HG03135 (cell line): ENCODE measurements at regions not wholly inside any gene's neighbourhood (a gene's known extent, or its start where the extent isn't known, plus 50 kb on each side); places are given as distances from the start of the nearest gene placed in this dataset.

Experiments
- ATAC-seq: cut with Tn5 transposase; IDR thresholded peaks from one replicate; pipeline ENCODE4 v1.9.1; 2021; ENCODE audit warnings: mild to moderate bottlenecking, moderate library complexity; ENCODE audit not compliant: unreplicated experiment

DNA sequence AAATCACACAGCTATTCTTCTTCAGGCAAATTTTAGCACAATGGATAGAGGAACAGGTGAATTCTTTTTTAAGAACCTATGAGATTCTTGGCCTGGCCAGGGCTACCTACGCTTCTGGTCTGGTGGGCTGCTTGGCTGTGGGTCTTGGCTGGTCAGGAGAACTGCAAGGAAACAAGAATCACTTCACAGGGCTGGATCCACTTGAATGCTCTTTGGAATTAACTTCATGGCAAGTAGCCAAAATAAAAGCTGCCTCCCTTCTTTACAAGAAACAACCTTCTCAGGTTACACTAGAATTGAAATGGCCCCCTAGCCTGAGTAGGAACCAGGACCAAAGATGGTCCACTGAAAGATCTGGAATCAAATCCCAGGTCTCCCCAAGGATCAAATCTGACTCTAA lies 519.1 kb downstream of the IQCM start:
- ATAC-seq, result no peak

DNA sequence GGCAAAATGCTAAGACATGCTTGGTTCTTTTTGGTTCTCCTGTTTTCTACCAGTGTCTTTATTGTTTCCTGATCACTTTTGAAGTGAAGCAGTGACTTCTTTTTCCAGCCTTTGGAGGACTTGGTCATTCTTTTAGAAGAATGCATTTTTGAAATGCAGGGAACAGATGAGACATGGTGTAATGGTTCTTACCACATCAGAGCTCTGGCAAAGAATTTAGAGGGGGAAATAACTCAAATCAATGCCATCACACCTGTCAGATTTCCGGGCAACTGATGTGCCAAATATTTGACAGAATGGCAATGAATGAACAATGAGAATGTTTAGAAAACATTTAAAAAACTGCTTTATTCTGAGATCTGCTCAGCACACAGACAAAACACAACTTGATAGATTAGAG lies 519.6 kb downstream of the IQCM start:
- ATAC-seq, result no peak

DNA sequence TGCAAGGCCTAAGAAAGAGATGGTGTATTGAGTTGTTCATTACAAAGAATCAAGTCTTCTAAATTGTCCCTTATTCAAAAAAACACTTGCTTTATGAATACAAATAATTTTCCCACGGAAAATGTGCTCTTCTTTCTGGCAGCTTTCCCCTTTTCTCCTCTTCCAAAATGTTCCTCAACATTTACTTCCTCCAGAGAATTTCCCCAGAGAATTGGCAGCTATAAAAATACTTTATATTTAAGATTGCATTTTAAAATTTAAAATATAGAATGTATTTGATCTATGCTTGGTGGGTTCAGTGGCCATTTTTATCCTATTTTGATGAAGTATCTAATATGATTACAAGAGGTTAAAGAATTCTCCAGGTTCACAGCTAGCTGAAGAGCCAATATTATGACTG lies 521.0 kb downstream of the IQCM start:
- no peak for ATAC-seq

DNA sequence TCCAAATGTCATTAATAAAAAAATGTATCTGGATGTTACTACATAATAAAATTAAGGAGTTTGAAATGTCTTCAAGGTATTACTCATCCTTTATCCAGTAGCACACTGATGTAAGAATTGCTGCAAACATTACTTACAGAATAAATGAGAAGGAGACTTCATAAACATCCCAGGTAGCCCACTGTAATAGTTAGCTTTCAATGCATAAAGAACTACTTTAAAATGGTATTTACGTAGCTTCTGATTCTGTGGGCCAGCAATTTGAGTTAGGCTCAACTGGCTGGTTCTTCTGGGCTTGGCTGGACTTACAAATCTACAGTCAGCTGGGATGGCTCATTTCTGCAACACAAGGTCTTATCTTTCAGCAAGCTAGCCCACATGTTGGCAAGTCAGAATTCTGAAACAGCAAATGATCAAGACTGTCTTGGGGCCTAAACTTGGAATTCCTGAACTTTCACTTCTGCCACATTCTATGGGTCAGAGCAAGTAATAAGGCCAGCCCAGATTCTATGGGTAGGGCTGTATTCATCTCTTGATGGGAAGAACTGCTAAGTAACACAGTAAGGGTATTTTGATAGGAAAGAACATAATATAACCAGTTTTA lies 522.5 kb downstream of the IQCM start:
- ATAC-seq, result no peak

DNA sequence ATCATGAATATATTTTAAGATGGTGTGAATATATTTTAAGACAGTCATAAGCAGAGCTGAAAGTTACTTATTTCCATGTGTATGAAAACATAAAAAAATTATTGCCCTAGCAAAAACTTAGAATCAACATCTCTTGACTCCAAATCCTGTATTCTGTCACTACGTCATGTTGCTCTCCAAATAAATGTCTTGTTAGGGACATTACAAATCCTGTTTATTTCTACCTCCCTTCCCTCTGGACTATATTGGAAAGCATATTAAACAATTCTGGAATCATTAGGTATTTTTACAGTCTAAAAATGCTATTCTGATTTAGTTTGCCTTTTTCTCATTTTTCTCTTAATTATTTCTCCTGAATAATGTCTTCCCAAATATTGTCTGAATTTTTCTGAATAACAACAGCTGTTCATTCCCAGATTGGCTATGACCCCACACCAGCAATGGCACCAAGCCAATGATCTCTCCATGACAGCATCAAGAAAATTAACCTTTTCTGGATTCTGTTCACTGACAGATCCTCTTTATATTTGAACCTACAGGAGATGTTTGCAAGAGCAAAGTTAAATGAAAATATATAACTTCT lies 523.1 kb downstream of the IQCM start:
- no peak for ATAC-seq

DNA sequence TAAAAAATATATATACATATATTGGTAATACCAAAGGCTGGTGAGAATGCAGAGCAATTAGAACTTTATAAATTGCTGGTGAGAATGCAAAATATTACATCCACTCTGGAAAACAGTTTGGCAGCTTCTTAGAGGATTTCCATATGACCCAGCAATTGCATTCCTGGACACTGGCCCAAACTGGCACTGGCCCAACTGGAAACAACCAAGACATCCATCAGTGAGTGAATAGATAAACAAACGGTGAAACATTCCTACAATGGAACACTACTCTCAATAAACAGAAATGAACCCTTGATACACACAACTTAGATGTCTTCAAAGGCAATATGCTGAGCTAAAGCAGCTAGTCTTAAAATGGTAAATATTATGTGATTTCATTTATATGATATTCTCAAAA lies 524.2 kb downstream of the IQCM start:
- ATAC-seq, result no peak

DNA sequence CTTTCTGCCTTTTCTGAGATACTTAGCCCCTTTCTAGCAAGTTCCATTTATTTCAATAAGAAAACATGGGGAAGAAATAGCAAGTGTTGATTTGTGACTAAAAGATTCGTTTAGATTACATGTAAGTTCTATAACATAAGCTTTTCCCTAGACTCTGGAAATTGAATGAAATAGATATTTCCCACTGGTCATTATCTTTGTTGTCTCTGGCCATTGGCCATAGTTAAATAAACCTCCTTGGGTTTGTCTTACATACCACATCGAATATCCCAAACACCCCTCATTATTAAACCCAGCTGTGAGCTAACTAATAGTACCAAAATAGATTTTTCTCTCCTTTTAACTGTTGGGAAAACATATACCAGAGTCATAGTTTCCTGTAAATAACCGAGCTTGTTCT lies 534.8 kb downstream of the IQCM start:
- no peak for ATAC-seq

DNA sequence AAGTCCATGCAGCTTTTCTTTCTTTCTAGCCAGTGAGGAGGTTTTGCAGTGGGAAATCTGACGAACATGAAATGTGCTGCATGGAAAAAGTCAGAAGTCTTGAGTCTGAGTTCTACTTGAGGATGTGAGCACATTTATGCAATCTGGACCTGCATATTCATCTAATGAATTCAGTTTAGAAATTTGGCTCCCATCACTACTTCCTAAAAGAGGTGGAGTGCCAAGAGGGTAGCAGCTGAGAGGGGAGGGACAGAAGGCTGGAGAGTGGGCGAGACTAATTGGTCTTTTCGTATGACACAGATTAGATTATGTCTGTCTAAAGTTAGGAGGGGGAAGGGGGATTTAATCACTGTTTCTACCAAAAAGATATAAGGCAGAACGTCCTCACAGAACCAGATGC lies 535.9 kb downstream of the IQCM start:
- ATAC-seq, result no peak

DNA sequence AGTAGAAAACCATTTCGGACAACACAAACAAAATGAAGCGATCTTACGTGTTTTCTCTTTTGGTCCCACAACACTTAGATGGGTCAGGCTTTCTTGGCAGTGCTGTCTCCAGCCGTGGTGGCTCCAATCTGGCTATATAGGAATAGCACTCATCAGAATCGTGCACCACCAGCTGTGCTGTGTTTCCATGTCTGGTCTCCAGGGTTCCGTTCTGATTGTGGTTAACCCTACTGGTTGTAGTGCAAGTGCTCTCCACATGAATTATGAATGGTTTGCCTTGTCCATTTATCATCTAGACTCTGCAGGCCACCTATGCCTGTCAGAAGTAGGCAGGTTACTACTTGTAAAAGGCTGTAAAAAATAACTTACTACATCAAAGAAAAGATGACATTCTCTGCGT lies 536.3 kb downstream of the IQCM start:
- ATAC-seq, result no peak

DNA sequence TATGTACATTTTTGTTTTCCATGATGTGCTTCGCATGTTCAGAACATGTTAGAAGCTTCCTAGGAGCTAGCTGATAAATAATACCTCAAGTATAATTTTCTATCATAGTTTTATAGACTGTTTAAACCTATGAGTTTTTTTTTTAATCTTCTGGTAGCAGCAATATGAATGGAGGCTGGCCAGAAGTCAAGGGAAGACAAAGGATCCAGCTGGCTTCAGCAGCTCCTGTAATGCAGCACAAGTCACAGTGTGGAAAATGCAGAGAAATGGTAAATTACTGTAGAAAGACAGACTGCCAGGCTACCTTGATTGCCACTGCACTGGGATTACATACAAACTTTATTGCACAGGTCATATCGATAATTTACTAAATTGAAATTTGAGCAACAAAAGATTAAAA lies 537.9 kb downstream of the IQCM start:
- ATAC-seq, result no peak

DNA sequence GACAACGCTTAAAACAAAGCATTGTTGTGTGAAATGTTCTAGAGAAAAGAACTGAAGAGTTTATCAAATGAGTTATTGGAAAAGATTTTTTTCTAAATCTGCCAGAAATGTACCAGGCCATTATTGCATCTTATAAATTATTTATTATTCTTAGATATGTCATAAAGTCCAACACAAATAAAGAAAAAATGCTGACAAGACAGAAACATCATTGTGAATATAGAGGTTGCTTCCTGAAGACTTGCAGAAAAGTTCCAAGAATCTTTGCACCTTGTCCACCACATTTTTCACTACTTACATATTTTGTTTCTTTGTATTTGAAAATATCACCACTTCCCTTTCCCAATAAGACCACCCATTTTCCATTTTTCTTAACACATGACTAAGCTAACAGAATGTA lies 545.8 kb downstream of the IQCM start:
- no peak for ATAC-seq

DNA sequence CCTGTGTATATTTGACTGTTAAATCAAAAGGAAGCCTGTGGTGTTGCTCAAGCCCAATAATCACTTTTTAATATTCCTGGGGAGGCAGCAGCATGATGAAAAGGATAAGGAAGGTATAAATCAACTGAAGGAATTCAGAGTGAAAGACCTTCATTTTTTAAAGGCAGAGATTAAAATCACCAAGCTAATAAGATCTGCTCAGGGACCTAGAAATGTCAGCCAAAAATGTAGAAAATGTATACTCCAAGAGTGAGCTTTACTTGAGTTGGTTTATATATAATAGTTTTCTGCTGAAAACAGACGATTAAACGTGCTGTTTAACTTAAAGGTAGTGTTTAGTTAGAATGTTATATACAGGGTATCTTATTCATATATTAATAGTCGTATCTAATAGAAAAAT lies 549.3 kb downstream of the IQCM start:
- ATAC-seq, result no peak

DNA sequence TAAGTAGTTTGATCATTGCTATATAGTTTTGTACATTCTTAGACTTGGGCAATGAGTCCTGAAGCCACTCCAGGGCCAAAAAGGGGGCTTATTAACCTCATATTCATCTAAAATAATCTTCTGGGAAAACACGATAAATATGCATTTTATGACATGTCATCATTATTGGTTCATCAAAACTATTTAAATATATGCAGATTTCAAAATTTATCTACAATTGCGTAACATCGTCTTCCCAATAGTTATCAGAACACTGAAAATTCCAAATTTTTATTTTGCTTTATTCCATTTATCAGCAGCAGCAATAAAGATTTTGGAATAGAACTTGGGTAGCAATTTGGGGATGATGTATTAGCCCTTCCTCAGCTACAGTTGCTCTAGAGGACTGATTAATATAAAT lies 550.0 kb downstream of the IQCM start:
- no peak for ATAC-seq

DNA sequence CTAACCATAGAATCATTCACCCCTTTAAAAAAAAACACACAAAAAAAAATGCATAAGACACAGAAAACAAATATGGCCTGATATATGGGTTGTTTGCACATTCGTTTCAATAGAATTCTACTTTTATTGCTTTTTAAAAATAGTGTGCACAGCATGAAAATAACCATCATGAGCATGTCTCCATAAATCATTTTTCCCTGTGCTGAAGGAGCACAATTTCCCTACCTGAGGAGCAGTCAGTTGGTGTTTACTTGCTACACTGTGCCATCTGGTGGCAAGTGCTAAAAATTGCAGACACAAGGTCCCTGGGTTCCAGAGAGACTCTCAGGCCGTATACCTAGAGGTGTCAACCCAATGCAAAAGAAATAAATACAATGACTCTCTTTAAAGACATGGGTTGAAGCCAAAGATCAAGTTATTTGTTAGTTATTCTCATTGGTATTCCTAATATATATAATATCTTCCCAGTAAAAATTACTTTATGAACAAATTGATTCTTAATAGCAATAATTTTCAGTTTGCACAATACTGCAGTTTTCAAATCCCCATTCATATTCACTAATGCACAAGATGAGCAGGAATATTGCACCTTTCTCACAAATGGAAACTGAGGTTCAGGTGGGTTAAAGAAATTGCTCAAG lies 551.4 kb downstream of the IQCM start:
- no peak for ATAC-seq

DNA sequence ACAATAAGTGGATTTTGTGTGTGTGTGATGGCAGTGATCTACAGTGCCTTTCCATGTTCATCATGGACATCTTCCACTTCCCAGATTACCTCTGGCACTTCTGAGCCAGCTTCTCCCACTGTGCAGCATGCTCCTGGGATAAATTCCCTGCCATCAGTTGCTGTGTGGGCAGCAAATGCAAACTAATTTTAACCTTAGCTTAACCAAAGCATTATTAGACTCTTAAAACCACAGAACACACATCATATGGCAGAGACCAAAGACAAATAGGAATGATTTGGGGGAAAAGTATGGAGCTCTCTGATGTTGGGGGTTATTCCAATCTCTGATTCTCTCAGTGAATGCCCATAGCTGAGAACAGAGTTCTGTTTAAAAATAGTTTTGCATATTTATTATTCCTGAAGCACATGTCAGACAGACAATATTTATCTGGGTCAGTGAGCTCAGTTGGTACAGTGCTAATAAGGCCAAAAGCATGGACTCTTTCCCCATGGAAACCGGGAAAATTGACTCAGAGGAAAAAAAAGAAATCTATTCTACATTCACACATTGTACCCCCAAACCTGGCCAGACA lies 567.4 kb downstream of the IQCM start:
- ATAC-seq, result no peak

DNA sequence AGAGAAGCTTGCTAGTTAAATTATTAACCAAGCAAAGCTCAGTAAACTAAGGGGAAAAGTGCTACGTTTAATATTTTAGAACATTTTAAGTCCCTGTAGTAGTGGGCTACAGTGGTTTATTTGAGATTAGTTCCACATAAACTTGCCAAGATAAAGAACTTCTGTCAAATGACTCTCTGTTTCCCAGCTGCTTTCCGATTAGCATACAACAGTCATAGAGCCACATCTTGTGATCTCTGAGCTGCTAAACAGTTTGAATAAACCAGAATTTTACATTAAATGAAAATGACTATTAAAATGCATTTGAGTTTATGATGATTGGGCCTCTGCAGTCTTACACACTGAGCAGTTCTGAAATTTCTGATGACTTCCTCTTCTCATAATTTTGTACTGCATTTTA lies 568.5 kb downstream of the IQCM start:
- no peak for ATAC-seq

DNA sequence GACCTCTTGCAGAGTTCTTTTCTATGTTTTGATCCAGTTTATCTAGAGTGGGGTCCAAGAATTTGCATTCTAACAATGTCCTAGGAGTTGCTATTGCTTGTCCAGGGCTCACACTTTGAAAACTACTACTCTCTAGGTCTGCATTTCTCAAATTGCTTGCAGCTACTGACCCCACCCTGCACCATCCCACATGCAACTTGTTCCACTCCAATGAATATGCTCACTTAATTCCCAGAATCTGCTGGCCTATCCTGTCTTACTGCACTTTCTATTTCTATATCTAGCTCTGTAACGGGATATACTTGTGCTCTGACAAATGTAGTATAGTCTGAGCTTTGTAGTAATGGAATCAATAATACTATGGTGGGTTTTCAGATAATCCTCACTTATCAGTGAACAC lies 570.3 kb downstream of the IQCM start:
- ATAC-seq, result no peak

DNA sequence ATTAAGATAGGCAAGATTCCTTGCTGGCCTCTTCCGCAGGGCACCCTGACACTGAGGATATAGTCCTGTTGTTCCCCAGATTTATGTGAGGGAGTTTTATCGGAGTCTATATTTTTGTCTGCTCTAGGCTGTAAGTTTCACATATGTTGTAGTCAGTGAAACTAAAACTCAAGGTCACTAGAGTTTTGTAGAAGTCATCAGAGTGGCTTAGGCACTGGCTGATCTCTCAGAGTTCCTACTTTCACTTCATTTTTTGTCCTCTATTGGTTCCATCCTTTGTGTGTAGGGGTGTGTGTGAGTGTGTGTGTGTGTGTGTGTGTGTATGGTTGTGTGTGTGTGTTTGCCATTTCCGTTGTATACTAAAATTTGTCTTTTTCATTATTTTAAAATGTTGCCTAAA lies 577.5 kb downstream of the IQCM start:
- no peak for ATAC-seq

DNA sequence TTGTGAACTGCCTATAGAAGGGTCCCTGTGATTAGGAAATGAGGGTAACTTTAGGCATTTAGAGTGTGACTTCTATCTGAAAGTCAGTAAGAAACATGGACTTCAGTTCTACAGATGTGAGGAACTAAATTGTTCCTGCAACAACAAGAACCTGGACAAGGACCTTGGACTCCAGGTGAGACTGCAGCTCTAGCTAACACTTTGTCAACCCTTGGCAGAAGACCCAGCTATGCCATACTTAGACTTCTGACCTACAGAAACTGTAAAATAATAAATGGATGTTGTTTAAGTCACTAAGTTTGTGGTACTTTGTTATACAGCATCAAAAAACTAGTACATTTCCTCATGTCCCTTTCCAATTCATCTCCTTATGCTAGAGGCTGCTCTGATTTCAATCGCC lies 580.8 kb downstream of the IQCM start:
- no peak for ATAC-seq

DNA sequence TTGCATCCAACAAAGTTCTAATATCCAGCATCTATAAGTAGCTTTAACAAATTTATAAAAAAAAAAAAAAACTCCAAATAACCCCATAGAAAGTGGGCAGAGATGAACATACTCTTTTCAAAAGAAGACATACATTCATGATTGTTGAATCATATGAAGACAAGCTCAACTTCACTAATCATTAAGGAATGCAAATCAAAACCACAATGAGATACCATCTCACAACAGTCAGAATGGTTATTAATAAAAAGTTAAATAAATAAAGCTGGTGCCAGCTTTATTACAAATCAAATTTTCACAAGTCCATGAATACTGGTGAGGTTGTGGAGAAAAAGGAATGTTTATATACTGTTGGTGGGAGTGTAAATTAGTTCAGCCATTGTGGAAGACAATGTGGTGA lies 592.0 kb downstream of the IQCM start:
- no peak for ATAC-seq

DNA sequence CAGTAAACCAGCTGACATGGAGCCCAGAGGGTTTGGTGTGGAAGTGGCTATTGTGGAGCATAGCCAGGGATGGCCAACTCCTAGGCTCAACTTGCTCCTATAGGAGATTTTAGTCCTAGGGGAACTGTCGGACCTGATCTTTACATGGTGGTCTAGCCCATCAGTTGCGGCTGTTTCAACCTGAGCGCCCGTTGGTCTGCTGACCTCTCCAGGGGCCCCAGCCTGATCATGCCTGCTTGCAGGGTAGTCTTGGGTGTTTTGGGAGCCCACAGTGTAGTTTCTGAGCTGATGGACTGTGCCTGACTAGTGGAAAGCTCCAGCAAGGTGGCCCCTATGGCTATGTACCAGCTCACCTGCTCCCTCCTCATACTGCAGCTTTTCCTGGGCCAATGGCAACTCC lies 597.0 kb downstream of the IQCM start:
- no peak for ATAC-seq

DNA sequence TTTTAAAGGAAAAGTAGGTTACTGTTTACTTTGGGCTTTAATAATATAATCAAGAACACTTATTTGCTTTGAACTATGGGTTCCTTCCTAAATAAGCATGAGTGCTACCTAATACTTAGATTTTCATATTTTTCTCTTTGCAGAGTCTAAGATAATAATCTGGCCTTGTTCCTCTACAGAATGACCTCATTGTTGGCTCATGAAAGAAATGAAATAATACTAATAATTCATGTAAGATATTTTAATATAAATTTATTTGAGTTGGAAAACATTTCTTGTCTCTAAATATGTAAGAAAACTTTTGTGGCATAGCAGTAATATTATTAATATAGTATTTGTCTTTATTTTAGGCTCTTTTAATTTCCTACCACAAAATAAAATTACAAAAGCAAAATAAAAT lies 601.3 kb downstream of the IQCM start:
- no peak for ATAC-seq

DNA sequence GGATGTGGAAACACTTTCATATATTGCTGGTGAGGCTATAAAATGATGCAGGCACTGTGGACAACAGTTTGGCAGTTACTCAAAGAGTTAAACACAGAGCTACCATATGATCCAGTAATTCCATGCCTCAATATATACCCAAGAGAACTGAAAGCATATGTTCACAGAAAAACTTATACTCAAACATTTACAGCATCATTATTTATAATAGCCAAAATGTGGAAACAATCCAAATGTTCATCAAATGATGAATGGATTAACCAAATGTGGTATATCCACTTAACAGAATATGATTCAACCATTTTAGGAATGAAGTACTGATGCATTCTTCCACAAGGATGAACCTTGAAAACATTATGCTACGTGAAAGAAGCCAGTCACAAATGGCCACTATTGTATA lies 603.8 kb downstream of the IQCM start:
- no peak for ATAC-seq
